NCI-H1092 treated with DMSO at 0.1 percent for 48 hours (cell line): ENCODE measurements at regions not wholly inside any gene's neighbourhood (a gene's known extent, or its start where the extent isn't known, plus 50 kb on each side); places are given as distances from the start of the nearest gene placed in this dataset.
"Not testable (repeated sequence)": the region's sequence is repeated elsewhere in the genome, so short reads cannot be mapped to it uniquely, and the experiment has no call there.

Source experiments
- DNase-seq: peaks from one replicate; lab custom pipeline; 2025; lab: John Stamatoyannopoulos, UW

GRCh38 chr5:102554082-102554481 lies 55.3 kb upstream of the SLCO6A1 start:
- DNase-seq = no peak

DNA sequence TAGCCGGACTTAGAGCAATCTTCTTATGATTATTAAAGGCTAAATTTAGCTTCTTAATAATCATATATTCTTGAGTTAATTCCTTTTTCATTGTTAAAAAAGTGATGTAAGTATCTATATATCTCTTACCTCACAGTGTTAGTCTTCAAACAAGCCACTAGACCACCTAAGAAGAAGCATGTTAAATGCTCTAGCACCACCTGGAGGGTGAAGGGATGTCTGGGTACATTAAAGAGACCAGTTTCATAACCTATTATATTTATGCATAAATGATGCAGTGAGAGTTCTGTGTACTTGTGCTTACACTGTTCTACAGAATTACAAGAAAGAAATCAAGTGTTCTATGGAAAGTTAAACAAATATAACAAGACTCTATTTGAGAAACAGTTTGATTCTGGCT lies 55.9 kb upstream of the SLCO6A1 start:
- DNase-seq = peak; percentile 35

- no peak for DNase-seq
These were observed 63.3 kb upstream of the SLCO6A1 start for GRCh38 chr5:102561894-102562760.

GRCh38 chr5:102570747-102571146 lies 71.9 kb upstream of the SLCO6A1 start:
- no peak for DNase-seq

DNA sequence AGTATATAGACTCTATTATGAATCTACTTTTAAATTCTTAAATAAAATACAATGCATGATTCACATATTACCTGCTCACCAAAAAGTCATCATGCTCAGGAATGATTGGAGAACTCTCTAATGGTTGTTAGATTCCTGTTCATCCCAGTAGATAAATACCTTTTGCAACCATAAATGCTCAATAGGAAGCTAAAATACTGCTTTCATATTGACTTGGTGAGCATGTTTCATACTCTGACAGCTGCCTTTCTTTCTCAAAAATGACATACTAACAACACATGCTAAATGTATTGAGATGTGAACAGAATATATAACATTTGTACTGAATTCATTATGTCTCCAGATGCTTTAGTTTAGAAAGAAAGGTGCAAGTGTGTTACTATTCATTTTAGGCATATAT lies 79.6 kb upstream of the SLCO6A1 start:
- DNase-seq = no peak

- no peak for DNase-seq
These were observed 80.6 kb upstream of the SLCO6A1 start for GRCh38 chr5:102579379-102579778.

GRCh38 chr5:102581011-102581410 lies 82.2 kb upstream of the SLCO6A1 start:
- DNase-seq = no peak

- no peak for DNase-seq
These were observed 83.9 kb upstream of the SLCO6A1 start for GRCh38 chr5:102582696-102583095.

GRCh38 chr5:102583276-102584124 lies 84.7 kb upstream of the SLCO6A1 start:
- DNase-seq = peak; percentile 47

DNA sequence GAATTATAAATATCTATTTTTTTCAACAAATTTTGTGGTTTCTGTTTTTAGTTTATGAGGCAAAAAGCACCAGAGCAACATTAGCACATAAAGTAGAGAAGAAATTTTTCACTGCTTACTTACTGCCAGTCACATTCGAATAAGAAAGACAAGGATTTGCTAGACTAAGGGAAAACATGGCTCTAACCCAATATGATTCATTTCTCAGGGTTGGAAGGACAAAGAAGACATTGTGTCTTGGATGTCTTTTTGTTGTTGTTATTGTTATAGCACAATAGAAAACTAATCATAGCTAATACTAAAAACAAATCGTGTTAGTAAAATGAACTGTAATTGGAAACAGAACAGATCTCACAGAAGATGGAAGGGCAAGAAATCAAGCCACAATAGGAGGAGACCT lies 90.9 kb upstream of the SLCO6A1 start:
- no peak for DNase-seq

DNA sequence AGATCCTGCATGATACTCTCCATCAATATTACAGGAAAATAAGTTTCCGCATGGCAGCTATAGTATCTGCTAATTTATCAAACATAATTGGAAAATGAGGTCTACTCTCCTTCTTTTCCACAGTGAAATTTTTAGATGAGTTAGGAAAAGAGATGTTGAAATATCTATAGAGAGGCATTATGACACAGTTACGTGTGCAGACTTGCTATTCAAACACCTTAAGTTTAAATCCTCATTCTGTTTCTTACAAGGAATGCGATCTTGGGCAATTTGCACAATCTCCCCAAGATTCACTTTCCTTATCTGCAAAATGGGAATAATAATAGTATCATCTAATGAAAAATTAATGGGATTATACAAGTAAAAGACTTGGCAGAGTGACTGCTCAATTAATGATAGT lies 91.7 kb upstream of the SLCO6A1 start:
- DNase-seq = no peak

- DNase-seq = no peak
These were observed 92.8 kb upstream of the SLCO6A1 start for GRCh38 chr5:102591650-102592049.

DNA sequence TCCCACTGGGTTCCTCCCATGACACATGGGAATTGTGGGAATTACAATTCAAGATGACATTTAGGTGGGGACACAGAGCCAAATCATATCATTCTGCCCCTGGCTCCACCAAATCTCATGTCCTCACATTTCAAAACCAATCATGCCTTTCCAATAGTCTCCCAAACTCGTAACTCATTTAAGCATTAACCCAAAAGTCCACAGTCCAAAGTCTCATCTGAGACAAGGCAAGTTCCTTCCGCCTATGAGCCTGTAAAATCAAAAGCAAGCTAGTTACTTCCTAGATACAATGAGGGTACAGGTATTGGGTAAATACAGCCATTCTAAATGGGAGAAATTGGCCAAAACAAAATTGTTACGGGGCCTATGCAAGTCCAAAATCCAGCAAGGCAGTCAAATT lies 93.8 kb upstream of the SLCO6A1 start:
- DNase-seq = not testable (repeated sequence)

DNA sequence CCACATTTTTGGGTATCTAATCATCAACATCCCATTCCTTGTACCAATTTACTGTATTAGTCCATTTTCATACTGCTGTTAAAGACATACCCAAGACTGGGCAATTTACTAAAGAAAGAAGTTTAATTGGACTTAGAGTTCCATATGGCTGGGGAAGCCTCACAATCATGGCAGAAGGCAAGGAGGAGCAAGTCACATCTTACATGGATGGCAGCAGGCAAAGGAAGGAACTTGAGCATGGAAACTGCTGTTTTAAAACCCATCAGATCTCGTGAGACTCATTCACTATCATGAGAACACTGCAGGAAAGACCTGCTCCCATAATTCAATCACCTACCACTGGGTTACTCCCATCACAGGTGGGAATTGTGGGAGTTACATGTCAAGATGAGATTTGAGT lies 95.4 kb upstream of the SLCO6A1 start:
- DNase-seq = no peak

GRCh38 chr5:102595332-102595731 lies 96.5 kb upstream of the SLCO6A1 start:
- no peak for DNase-seq

DNA sequence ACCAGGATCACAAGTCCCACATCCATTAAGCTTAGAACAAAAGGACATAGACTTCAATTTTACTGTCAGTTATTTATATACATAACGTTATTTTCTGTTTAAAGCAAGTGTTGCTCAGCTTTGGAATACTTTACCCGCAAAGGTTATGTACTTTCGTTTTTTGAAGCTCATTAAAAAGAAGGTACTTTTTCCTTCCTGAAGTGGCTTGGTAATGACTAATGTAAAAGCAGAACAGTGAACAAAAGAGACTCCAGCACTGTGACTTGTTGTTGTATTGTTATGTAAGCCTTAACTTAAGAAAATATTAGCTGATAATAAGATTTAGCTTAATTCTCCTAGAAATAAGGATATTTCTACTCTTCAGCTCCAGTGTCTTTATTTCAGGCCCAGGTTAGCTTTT lies 97.3 kb upstream of the SLCO6A1 start:
- no peak for DNase-seq

DNA sequence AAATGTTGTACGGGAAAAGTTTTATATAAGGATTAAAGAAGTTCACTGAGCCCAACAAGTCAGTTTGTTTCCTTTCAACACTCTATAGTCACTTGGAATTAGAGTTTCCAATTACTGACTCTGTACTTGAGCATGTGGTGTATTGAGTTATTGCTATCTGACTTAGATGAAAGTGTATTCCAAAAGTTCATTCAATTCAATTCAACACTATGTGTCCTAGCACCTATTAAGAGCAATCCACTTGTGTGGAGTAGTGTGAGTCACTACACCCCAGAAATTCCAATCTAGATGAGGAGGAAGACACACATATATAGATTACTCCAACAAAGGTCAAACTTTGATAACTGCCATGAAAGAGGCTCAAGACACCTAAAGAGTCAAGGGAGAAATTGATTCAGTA lies 98.2 kb upstream of the SLCO6A1 start:
- no peak for DNase-seq

GRCh38 chr5:102599289-102599688 lies 100.5 kb upstream of the SLCO6A1 start:
- DNase-seq = no peak

- no peak for DNase-seq
These were observed 102.2 kb upstream of the SLCO6A1 start for GRCh38 chr5:102600964-102601363.

DNA sequence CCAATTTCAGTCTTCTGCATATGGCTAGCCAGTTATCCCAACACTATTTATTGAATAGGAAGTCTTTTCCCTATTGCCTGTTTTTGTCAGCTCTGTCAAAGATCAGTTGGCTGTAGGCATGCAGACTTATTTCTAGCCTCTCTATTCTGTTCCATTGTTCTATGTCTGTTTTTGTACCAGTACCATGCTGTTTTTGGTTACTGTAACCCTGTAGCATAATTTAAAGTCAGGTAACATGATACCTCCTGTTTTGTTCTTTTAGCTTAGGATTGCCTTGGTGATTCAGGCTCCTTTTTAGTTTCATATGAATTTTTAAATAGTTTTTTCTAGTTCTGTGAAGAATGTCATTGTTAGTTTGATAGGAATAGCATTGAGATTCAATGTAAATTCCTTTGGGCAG lies 104.9 kb upstream of the SLCO6A1 start:
- no peak for DNase-seq

- no peak for DNase-seq
These were observed 109.6 kb upstream of the SLCO6A1 start for GRCh38 chr5:102608414-102608813.

GRCh38 chr5:102611312-102611711 lies 112.5 kb upstream of the SLCO6A1 start:
- DNase-seq = no peak

DNA sequence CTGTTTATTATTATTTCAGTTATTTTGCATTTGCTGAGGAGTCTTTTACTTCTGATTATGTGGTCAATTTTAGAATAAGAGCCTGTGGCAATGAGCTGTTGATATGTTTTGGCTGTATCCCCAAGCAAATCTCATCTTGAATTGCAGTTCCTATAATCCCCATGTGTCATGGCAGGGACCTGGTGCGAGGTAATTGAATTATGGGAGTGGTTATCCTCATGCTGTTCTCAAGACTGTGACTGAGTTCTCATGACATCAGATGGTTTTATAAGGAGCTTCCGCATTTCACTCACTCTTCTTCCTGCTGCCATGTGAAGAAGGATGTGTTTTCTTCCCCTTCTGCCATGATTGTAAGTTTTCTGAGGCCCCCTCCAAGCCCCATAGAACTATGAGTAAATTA lies 114.9 kb upstream of the SLCO6A1 start:
- DNase-seq = no peak
